ENCODE measurements at regions not wholly inside any gene's neighbourhood (a gene's known extent, or its start where the extent isn't known, plus 50 kb on each side); places are given as distances from the start of the nearest gene placed in this dataset.

DNA sequence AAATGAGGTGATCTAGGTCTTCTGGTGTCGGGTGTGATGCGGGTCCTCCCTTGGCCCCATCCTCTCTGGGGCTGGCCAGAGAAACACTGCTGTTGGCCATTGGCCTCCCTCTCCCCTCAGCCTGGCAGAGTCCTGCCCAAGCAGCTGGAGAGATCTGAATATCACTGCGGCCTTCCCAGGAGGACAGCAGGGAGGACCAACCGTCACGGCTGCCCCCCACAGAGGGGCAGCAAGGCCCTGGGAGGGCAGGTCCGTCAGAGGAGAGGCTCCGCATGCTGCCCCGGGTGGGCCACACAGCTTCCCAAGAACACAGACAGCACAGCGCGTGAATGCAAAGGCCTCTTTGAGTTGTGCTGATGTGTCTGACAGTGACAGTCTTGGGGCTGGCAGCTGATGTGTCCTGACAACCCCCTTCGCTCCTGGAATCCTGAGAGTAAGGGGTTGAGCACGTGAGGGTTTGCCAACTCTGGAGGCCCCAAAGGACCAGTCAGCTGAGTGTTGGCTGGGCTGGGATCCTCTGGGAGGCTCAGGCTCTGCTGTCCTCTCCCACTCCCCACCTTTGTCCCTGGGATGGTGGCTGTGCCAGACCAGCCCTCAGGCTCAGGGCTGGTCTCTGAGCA lies 132.5 kb upstream of the UNC5B start:
- no peak for TF ChIP-seq CTCF (IDR thresholded peaks at IDR 0.05)
- no peak for TF ChIP-seq POLR2A (IDR thresholded peaks at IDR 0.05)

Data from thyroid gland (tissue), 4 donors.